Uterus (tissue), 2 donors: ENCODE measurements at regions not wholly inside any gene's neighbourhood (a gene's known extent, or its start where the extent isn't known, plus 50 kb on each side); places are given as distances from the start of the nearest gene placed in this dataset.

ENCODE experiments used
- POLR2A ChIP-seq, 2 donors: fragments of 450-650 bp; IDR thresholded peaks; one replicate each; pipeline ENCODE4 v1.6.1; 2016; ENCODE audit warnings: antibody characterized with exemption in 2 of 2, mild to moderate bottlenecking in 1 of 2, moderate library complexity in 1 of 2
- TF ChIP-seq, protein P1 (sequence below), 4 experiments: fragments of 200-600 bp in 2 of 4; fragments of 450-650 bp in 2 of 4; sonication (generic) in 2 of 4; IDR thresholded peaks; one replicate each; pipeline ENCODE4 v1.5.1; 2016 to 2019; ENCODE audit warnings: antibody characterized with exemption in 4 of 4, mild to moderate bottlenecking in 2 of 4, moderate library complexity in 1 of 4

DNA sequence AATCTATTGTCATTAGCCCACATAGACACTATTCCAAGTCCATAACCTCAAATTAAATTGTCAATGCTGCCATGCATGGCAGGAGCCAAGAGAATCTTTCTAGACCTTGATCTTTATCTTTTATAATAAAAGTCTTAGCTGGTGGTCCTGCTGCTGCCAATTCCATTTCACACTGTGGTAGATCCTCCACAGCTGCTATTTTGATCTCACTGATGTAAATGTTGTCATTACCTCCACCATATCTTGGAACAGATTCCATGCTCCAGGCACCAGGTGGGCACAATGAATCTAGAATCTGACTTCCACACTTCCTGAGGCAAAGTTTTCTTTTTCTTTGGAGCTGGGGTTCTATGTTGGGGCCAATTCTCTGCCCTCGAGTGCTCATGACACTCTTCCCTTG lies 161.2 kb downstream of the TMTC3 start:
- TF ChIP-seq, protein P1, sequence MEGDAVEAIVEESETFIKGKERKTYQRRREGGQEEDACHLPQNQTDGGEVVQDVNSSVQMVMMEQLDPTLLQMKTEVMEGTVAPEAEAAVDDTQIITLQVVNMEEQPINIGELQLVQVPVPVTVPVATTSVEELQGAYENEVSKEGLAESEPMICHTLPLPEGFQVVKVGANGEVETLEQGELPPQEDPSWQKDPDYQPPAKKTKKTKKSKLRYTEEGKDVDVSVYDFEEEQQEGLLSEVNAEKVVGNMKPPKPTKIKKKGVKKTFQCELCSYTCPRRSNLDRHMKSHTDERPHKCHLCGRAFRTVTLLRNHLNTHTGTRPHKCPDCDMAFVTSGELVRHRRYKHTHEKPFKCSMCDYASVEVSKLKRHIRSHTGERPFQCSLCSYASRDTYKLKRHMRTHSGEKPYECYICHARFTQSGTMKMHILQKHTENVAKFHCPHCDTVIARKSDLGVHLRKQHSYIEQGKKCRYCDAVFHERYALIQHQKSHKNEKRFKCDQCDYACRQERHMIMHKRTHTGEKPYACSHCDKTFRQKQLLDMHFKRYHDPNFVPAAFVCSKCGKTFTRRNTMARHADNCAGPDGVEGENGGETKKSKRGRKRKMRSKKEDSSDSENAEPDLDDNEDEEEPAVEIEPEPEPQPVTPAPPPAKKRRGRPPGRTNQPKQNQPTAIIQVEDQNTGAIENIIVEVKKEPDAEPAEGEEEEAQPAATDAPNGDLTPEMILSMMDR (IDR thresholded peaks at IDR 0.05), result no peak
- no peak for TF ChIP-seq POLR2A (IDR thresholded peaks at IDR 0.05)
